Bronchial epithelial cell (primary cell): ENCODE measurements at regions not wholly inside any gene's neighbourhood (a gene's known extent, or its start where the extent isn't known, plus 50 kb on each side); places are given as distances from the start of the nearest gene placed in this dataset.

Experiments used
- DNase-seq: peaks from one replicate; pipeline ENCODE4 v3.0.0-alpha.2; 2010; ENCODE audit warnings: low read depth
- FAIRE-seq: peaks from 2 replicates; lab custom pipeline; 2011; peaks lifted over from hg19 to GRCh38; lab: Jason Lieb, UNC
- H3K27me3 ChIP-seq: 2 replicates; pipeline ENCODE4 v1.5.1; 2011; ENCODE audit warnings: low read length; ENCODE audit not compliant: control insufficient read depth, insufficient read depth
- H3K36me3 ChIP-seq: 2 replicates; pipeline ENCODE4 v1.5.1; 2011; ENCODE audit warnings: low read length; ENCODE audit not compliant: control insufficient read depth, insufficient read depth
- H3K4me3 ChIP-seq: 2 replicates; pipeline ENCODE4 v1.5.1; 2011; ENCODE audit warnings: mild to moderate bottlenecking, low read depth, low read length, control low read depth
- TF ChIP-seq, protein P1 (sequence below): IDR thresholded peaks from 2 replicates; pipeline ENCODE4 v1.5.1; 2011; ENCODE audit warnings: mild to moderate bottlenecking, moderate library complexity, low read length, control low read depth, inconsistent platforms; ENCODE audit not compliant: insufficient read depth, severe bottlenecking

DNA sequence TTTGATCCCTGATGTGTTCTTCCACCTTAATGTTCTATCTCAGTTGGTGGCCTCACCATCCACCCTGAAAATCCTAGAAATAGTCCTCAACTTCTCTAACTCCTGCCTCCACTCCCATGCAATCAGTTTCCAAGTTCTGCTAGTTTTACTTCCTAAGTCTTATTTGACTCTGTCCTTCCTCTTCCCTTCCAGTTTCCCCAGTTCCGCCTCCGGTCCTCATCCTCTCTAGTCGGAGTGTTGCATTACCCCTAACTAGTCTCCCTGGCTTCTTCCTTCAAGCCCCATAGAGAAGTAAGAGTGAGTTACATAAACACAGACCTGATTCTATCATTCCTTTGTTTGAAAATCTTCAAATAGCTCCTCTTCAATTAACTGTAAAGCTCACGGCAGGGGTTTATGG is 236.5 kb downstream of the GXYLT1 start:
- TF ChIP-seq, protein P1, sequence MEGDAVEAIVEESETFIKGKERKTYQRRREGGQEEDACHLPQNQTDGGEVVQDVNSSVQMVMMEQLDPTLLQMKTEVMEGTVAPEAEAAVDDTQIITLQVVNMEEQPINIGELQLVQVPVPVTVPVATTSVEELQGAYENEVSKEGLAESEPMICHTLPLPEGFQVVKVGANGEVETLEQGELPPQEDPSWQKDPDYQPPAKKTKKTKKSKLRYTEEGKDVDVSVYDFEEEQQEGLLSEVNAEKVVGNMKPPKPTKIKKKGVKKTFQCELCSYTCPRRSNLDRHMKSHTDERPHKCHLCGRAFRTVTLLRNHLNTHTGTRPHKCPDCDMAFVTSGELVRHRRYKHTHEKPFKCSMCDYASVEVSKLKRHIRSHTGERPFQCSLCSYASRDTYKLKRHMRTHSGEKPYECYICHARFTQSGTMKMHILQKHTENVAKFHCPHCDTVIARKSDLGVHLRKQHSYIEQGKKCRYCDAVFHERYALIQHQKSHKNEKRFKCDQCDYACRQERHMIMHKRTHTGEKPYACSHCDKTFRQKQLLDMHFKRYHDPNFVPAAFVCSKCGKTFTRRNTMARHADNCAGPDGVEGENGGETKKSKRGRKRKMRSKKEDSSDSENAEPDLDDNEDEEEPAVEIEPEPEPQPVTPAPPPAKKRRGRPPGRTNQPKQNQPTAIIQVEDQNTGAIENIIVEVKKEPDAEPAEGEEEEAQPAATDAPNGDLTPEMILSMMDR, result no peak
- FAIRE-seq (no peak), DNase-seq (no peak)
- H3K36me3 ChIP-seq, result no peaks in the 10 kb centered on the region
- H3K4me3 ChIP-seq, result no peak overlapping the region
- H3K27me3 ChIP-seq, result no peaks in the 10 kb centered on the region

DNA sequence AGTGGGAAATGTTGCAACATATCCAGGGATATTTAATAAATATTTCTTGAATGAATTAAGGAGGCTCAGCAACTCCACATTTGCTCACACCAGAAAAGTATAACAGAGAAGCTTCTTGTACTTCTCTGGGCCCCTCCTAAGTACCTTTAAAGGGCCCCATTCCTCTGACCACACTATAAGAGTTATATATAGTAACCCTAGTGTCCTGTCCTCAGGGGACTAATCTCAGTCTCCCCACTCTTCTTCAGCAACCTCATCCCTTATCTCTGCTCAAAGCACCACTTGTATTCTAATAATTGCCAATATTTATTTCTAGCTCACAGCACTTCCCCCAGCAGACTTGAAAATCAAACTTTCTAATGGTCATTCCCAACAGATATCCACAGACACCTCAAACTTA is 237.1 kb downstream of the GXYLT1 start:
- TF ChIP-seq, protein P1, result no peak
- Histone ChIP-seq H3K4me3 (no peak overlapping the region), H3K27me3 (no peaks in the 10 kb centered on the region), H3K36me3 (no peaks in the 10 kb centered on the region)
- DNase-seq, result no peak
- FAIRE-seq, result no peak

DNA sequence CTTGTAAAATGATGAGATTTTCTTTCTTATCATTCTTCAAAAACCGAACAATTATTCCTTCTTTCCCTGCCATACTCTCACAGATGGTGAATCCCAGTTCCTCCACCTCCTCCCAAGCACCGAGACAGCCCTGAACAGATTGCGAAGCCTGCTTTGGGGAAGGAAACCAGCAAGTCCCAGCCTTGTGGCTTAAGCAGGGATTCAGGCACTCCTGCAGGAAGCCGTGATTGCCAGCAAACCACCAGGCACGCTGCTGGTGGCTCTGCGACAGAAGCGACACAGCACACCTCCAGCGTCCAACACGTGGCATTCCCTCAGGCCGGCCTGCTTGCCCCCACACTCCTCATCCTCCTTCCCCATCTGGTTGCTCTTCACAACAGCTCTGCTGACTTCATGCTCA is 237.7 kb downstream of the GXYLT1 start:
- TF ChIP-seq, protein P1, result no peak
- Histone ChIP-seq H3K27me3 (no peaks in the 10 kb centered on the region), H3K4me3 (no peak overlapping the region), H3K36me3 (no peaks in the 10 kb centered on the region)
- DNase-seq (no peak), FAIRE-seq (no peak)

DNA sequence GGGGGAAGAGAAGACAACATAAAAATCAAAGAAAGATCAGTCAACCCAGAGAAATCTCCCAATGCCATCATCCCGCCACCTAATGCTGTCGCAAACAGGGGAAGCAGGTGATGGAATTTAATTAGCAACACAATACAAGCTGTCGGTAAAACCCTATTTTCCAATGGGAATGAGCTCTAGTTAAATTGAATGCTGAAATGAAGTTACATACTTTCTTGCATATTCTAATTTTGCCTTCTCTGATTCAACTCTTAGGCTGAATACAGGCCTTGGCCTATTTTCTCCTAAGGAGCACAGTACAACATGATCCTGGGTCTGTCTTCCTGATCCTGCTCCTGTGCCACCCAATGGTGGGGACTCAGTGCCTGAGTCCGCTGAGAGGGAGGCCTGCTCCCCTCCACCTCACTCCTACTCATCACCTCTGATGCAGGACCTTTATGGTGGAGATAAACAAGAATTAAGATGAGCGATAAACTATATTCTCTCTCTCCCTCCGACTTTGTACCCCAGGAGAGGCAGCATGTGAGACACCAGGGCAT is 238.8 kb downstream of the GXYLT1 start:
- Histone ChIP-seq H3K4me3 (no peak overlapping the region), H3K36me3 (no peaks in the 10 kb centered on the region), H3K27me3 (no peaks in the 10 kb centered on the region)
- TF ChIP-seq, protein P1, result no peak
- FAIRE-seq, result no peak
- DNase-seq, result no peak

DNA sequence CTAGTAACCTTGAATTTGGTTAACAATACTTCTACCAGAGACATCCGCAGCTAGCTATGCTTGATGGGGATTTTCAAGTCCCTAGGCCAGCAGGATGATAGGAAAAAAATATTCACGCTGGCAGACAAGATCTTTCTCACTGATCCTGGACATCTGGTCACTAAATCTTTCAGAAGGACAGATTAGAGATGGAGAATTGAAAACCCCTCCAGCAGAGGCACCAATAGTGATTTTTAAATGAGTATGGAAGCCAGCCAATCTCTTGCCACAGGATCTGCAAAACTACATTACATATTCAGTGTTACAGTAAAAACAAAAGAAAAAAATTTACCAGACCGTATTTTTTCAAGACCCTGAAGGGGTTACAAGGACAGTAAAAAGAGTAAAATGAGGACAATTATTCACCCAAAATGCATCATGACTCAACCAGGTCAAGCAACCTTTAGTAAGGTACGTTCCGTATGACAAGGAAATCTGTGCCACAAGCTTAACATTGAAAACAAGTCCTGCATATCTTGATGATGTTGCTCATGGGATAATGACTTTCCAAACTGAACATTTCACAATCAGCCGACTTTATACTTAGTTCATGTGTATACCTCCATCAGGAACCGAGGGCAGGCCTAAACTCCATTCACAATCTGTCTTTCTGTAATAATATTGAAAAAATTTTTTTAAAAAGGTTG is 239.5 kb downstream of the GXYLT1 start:
- TF ChIP-seq, protein P1, result no peak
- DNase-seq (no peak), FAIRE-seq (no peak)
- H3K27me3 ChIP-seq, result no peaks in the 10 kb centered on the region
- H3K4me3 ChIP-seq, result no peak overlapping the region
- no peaks in the 10 kb centered on the region for H3K36me3 ChIP-seq

DNA sequence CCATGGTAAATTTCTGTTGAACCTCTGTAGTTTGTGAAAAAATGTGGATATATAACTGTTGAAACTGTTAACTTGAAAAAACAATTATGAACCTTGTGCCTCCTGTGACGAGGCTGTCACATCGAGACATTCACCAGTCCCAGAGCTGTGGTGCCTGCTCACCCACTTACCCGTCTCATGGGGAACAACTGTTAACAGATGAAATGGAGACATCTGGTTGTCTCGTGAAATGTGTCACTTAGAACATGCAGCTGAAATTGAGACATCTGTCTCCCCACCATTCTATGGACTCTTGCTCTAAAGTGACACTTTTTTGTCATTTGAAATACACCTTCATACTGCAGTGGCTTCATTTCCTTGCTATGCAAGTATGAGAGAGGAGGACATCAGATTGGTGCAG is 240.6 kb downstream of the GXYLT1 start:
- DNase-seq, result no peak
- no peak for FAIRE-seq
- no peak overlapping the region for H3K4me3 ChIP-seq
- TF ChIP-seq, protein P1, result no peak
- no peaks in the 10 kb centered on the region for H3K27me3 ChIP-seq
- H3K36me3 ChIP-seq, result no peaks in the 10 kb centered on the region
